ENCODE measurements at regions not wholly inside any gene's neighbourhood (a gene's known extent, or its start where the extent isn't known, plus 50 kb on each side); places are given as distances from the start of the nearest gene placed in this dataset.

DNA sequence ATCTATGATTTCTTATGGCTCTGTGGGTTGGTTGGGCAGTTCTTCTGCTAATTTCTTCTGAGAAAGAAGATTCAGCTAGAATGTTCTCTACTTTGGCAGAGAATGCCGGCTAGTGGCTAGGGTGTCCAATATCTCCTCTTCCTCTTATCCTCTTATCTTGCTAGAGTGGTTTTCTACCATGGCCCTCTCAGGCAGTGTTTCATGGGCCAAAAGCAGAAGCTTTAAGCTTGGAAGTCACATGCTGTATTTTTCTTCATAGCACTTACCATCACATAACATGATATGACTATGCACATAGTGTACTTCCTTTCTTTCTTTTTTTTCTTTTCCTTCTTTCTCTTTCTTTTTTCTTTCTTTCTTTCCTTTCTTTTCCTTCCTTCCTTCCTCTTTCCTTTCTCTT is 140.0 kb downstream of the ITGB8 start:
- TF ChIP-seq, protein P1, sequence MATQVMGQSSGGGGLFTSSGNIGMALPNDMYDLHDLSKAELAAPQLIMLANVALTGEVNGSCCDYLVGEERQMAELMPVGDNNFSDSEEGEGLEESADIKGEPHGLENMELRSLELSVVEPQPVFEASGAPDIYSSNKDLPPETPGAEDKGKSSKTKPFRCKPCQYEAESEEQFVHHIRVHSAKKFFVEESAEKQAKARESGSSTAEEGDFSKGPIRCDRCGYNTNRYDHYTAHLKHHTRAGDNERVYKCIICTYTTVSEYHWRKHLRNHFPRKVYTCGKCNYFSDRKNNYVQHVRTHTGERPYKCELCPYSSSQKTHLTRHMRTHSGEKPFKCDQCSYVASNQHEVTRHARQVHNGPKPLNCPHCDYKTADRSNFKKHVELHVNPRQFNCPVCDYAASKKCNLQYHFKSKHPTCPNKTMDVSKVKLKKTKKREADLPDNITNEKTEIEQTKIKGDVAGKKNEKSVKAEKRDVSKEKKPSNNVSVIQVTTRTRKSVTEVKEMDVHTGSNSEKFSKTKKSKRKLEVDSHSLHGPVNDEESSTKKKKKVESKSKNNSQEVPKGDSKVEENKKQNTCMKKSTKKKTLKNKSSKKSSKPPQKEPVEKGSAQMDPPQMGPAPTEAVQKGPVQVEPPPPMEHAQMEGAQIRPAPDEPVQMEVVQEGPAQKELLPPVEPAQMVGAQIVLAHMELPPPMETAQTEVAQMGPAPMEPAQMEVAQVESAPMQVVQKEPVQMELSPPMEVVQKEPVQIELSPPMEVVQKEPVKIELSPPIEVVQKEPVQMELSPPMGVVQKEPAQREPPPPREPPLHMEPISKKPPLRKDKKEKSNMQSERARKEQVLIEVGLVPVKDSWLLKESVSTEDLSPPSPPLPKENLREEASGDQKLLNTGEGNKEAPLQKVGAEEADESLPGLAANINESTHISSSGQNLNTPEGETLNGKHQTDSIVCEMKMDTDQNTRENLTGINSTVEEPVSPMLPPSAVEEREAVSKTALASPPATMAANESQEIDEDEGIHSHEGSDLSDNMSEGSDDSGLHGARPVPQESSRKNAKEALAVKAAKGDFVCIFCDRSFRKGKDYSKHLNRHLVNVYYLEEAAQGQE (IDR thresholded peaks at IDR 0.05; ENCODE audit: insufficient read depth in 1 of 2, low read depth in 2 of 2, low read length in 1 of 2) = no peak
- TF ChIP-seq, protein P2, sequence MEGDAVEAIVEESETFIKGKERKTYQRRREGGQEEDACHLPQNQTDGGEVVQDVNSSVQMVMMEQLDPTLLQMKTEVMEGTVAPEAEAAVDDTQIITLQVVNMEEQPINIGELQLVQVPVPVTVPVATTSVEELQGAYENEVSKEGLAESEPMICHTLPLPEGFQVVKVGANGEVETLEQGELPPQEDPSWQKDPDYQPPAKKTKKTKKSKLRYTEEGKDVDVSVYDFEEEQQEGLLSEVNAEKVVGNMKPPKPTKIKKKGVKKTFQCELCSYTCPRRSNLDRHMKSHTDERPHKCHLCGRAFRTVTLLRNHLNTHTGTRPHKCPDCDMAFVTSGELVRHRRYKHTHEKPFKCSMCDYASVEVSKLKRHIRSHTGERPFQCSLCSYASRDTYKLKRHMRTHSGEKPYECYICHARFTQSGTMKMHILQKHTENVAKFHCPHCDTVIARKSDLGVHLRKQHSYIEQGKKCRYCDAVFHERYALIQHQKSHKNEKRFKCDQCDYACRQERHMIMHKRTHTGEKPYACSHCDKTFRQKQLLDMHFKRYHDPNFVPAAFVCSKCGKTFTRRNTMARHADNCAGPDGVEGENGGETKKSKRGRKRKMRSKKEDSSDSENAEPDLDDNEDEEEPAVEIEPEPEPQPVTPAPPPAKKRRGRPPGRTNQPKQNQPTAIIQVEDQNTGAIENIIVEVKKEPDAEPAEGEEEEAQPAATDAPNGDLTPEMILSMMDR (IDR thresholded peaks at IDR 0.05) = no peak
- TF ChIP-seq TCF7L2 (IDR thresholded peaks at IDR 0.05; ENCODE audit: low read depth, low read length) (no peak), POLR2AphosphoS5 (IDR thresholded peaks at IDR 0.05; ENCODE audit: low read depth, low read length) (no peak), SIN3A (IDR thresholded peaks at IDR 0.05; ENCODE audit: borderline replicate concordance, insufficient read depth, low read depth, low read length) (no peak)

All from Panc1 (cell line).